Tibial nerve (tissue), 4 donors: ENCODE measurements at regions not wholly inside any gene's neighbourhood (a gene's known extent, or its start where the extent isn't known, plus 50 kb on each side); places are given as distances from the start of the nearest gene placed in this dataset.

ENCODE experiments used
- DNase-seq, 2 donors: peaks; one replicate each; pipeline ENCODE4 v3.0.0-alpha.2; 2019; ENCODE audit warnings: low spot score in 2 of 2
- H3K27ac ChIP-seq, 4 donors: fragments of 200-600 bp; sonication (generic) in 3 of 4; one replicate each; pipeline ENCODE4 v1.5.1; 2017 to 2019; ENCODE audit warnings: mild to moderate bottlenecking in 1 of 4
- H3K27me3 ChIP-seq, 2 donors: fragments of 200-600 bp; sonication (generic) in 1 of 2; one replicate each; pipeline versions ENCODE4 v1.5.1 to v1.6.0; 2017 to 2019
- H3K36me3 ChIP-seq, 3 donors: fragments of 200-600 bp; sonication (generic); one replicate each; pipeline ENCODE4 v1.5.1; 2018 to 2019
- H3K4me1 ChIP-seq, 4 donors: fragments of 200-600 bp; sonication (generic) in 3 of 4; one replicate each; pipeline ENCODE4 v1.5.1; 2017 to 2019
- H3K4me3 ChIP-seq, 4 donors: fragments of 200-600 bp; sonication (generic) in 3 of 4; one replicate each; pipeline ENCODE4 v1.5.1; 2017 to 2019; ENCODE audit warnings: mild to moderate bottlenecking in 1 of 4, moderate library complexity in 1 of 4
- H3K9me3 ChIP-seq, 4 donors: fragments of 200-600 bp; sonication (generic) in 3 of 4; one replicate each; pipeline ENCODE4 v1.5.1; 2017 to 2019
- EP300 ChIP-seq, 2 donors: sonication (generic); formaldehyde crosslinking; IDR thresholded peaks; one replicate each; pipeline ENCODE4 v1.6.1; 2017; ENCODE audit warnings: antibody characterized with exemption in 2 of 2, mild to moderate bottlenecking in 1 of 2
- POLR2A ChIP-seq, 2 donors: fragments of 450-650 bp; IDR thresholded peaks; one replicate each; pipeline ENCODE4 v1.6.1; 2017; ENCODE audit warnings: antibody characterized with exemption in 2 of 2, mild to moderate bottlenecking in 2 of 2, moderate library complexity in 2 of 2
- WGBS, 2 donors: methylation state at CpG; one replicate each; pipeline ENCODE4 v1.1.5; 2018; 5-methylcytosine and 5-hydroxymethylcytosine counted together
- TF ChIP-seq, protein P1 (sequence below), 5 experiments: fragments of 200-600 bp in 3 of 5; fragments of 450-650 bp in 2 of 5; sonication (generic) in 3 of 5; IDR thresholded peaks; one replicate each; pipeline ENCODE4 v1.5.1; 2016 to 2019; ENCODE audit warnings: antibody characterized with exemption in 5 of 5, mild to moderate bottlenecking in 3 of 5, moderate library complexity in 2 of 5

DNA sequence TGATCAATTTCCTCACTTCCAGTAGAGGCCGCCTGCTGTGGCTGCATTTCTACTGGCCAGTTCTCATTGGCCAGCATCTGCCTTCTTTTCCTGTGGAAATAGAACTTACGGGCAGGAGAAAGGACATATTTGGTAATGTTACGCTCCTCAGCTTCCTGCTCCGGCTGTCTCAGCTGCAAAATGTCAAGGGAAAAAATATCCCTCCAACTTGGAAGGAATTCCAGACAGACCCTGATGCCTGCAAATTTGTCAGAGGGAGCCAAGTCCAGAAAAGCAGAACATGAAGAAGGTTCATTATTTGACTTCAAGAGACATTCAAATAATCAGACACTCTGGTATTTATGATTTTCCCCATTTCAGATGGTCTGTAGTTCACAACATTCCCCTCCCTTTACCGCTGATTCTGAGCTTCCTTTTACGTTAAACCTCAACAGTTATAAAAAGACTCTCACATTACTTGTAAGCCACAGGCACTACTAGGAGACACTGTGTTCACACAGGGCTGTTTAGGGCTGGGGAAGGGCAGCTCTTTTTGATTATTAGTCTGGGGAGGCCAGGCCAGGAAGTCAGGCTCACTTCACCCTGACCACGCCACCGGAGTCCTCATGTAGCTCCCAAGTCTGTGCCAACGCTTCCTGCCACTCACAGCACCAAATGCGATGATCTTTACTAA lies 179.6 kb upstream of the CCN2 start:
- 46 to 47% methylated on average over 10 of the region's 10 CpGs for WGBS, 2 donors
- no peak for DNase-seq
- no peak overlapping the region for H3K4me3 ChIP-seq

DNA sequence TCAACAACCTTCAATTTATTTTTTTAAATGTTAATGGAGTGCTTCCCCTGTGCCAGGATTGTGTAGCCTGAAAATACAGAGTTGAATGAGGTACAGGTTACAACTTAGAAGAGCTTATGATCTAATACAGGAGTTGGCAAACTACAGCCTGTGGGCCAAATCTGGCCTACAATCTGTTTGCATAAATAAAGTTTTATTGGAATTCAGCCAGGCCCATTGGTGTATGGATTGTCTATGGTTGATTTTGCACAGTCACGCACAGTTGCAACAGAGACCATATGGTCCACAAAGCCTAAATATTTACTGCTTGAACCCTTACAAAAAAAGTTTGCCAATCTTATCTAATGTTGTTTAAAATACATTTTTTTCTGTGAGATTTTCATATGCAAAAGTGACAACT lies 177.3 kb upstream of the CCN2 start:
- Histone ChIP-seq H3K4me3 (no peak overlapping the region), H3K36me3 (no peaks in the 10 kb centered on the region), H3K9me3 (no peaks in the 10 kb centered on the region), H3K27me3 (no peaks in the 10 kb centered on the region), H3K27ac (no peak overlapping the region), H3K4me1 (peaks cover 0 to 33% (median 22%) of the 10 kb centered on the region in 4 donors)
- no peak for DNase-seq
- 93 to 95% methylated on average over 1 of the region's 1 CpG for WGBS, 2 donors
- TF ChIP-seq EP300 (IDR thresholded peaks at IDR 0.05) = no peak
- TF ChIP-seq, protein P1, sequence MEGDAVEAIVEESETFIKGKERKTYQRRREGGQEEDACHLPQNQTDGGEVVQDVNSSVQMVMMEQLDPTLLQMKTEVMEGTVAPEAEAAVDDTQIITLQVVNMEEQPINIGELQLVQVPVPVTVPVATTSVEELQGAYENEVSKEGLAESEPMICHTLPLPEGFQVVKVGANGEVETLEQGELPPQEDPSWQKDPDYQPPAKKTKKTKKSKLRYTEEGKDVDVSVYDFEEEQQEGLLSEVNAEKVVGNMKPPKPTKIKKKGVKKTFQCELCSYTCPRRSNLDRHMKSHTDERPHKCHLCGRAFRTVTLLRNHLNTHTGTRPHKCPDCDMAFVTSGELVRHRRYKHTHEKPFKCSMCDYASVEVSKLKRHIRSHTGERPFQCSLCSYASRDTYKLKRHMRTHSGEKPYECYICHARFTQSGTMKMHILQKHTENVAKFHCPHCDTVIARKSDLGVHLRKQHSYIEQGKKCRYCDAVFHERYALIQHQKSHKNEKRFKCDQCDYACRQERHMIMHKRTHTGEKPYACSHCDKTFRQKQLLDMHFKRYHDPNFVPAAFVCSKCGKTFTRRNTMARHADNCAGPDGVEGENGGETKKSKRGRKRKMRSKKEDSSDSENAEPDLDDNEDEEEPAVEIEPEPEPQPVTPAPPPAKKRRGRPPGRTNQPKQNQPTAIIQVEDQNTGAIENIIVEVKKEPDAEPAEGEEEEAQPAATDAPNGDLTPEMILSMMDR (IDR thresholded peaks at IDR 0.05) = no peak
- no peak for TF ChIP-seq POLR2A (IDR thresholded peaks at IDR 0.05)

More for the DNA sequence above, 179.6 kb upstream of the CCN2 start:
- Histone ChIP-seq H3K9me3 (no peaks in the 10 kb centered on the region), H3K27me3 (no peaks in the 10 kb centered on the region), H3K36me3 (no peaks in the 10 kb centered on the region), H3K27ac (peak overlapping the region; percentile 35 to 82 (median 64)), H3K4me1 (peaks cover 0 to 34% (median 23%) of the 10 kb centered on the region in 4 donors)
- TF ChIP-seq EP300 (IDR thresholded peaks at IDR 0.05) = no peak
- TF ChIP-seq POLR2A (IDR thresholded peaks at IDR 0.05) = no peak
- TF ChIP-seq, protein P1 (IDR thresholded peaks at IDR 0.05) = no peak

DNA sequence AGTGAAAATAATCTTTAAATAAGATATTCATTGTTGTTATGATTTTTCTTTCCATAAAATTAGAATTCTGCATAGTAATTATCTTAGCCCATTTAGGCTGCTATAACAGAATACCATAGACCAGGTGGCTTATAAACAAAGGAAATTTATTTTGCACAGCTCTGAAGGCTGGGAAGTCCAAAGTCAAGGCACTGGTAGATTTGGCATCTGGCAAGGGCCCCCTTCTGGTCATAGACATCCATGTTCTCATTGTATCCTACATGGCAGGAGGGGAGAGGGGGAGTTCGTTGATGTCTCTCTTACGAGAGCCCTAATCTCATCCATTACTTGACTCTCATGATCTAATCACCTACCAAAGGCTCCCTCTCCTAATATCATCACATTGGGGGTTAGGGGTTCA lies 175.0 kb upstream of the CCN2 start:
- H3K27me3 ChIP-seq = no peaks in the 10 kb centered on the region
- H3K9me3 ChIP-seq = no peaks in the 10 kb centered on the region
- H3K4me3 ChIP-seq = no peak overlapping the region
- TF ChIP-seq POLR2A (IDR thresholded peaks at IDR 0.05) (no peak), EP300 (IDR thresholded peaks at IDR 0.05) (no peak)
- TF ChIP-seq, protein P1 (IDR thresholded peaks at IDR 0.05) = no peak
- no peaks in the 10 kb centered on the region for H3K36me3 ChIP-seq
- DNase-seq = no peak
- no peak overlapping the region for H3K27ac ChIP-seq
- H3K4me1 ChIP-seq = peaks cover 0 to 18% (median 6%) of the 10 kb centered on the region in 4 donors
- 94 to 100% methylated on average over 2 of the region's 2 CpGs for WGBS, 2 donors

DNA sequence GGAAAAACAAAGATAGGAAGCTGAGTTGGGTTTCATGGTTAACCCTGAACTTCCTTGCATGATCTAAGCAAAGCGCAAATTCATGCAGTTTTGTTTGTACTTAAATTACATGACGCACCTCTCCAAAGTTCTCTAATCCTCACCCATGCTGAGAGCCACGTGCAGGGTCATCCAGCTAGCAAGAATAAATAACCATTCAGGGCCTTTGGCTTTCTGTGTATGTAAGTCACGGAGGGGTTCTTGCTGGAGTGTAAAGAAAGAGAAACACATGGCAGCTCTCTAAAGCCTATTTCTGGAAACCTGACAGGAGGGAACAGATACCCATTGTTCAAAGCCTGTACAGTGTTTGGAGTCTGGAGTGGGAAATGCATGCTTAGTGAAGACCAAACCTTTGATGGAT lies 171.7 kb upstream of the CCN2 start:
- TF ChIP-seq, protein P1 (IDR thresholded peaks at IDR 0.05) = no peak
- no peak for TF ChIP-seq EP300 (IDR thresholded peaks at IDR 0.05)
- no peak for TF ChIP-seq POLR2A (IDR thresholded peaks at IDR 0.05)

DNA sequence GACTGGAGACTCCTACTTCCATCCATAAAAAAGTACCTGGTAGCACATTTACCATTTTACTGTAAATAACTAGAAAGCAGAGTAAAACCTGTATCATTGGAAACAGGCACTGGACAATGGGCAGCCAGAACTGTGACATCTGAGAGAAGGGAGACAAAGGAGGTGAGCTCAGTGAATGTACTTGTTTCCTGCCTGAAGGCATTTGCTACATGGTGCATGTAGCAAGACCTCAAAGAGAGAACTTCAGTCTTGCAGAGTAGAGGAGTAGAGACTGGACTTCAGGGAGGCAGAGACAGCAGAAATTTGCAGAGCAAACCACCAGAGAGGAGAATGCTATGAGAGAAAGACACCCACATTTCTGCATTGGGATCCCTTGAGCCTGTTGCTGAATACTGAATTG lies 171.0 kb upstream of the CCN2 start:
- Histone ChIP-seq H3K27me3 (no peaks in the 10 kb centered on the region), H3K27ac (no peak overlapping the region), H3K4me1 (peaks cover 0 to 13% (median 0%) of the 10 kb centered on the region in 4 donors), H3K4me3 (no peak overlapping the region), H3K9me3 (no peaks in the 10 kb centered on the region), H3K36me3 (no peaks in the 10 kb centered on the region)
- DNase-seq = no peak
- TF ChIP-seq EP300 (IDR thresholded peaks at IDR 0.05) (no peak), POLR2A (IDR thresholded peaks at IDR 0.05) (no peak)
- TF ChIP-seq, protein P1 (IDR thresholded peaks at IDR 0.05) = no peak

More for the DNA sequence above, 171.7 kb upstream of the CCN2 start:
- peaks cover 0 to 13% (median 0%) of the 10 kb centered on the region in 4 donors for H3K4me1 ChIP-seq
- WGBS, 2 donors = 41 to 42% methylated on average over 4 of the region's 4 CpGs
- H3K9me3 ChIP-seq = no peaks in the 10 kb centered on the region
- no peaks in the 10 kb centered on the region for H3K27me3 ChIP-seq
- no peaks in the 10 kb centered on the region for H3K36me3 ChIP-seq
- DNase-seq = no peak
- H3K27ac ChIP-seq = no peak overlapping the region
- no peak overlapping the region for H3K4me3 ChIP-seq
